HG02973 (cell line): ENCODE measurements at regions not wholly inside any gene's neighbourhood (a gene's known extent, or its start where the extent isn't known, plus 50 kb on each side); places are given as distances from the start of the nearest gene placed in this dataset.

Experiments used
- ATAC-seq: cut with Tn5 transposase; IDR thresholded peaks from one replicate; pipeline ENCODE4 v1.9.1; 2021; ENCODE audit warnings: moderate library complexity; ENCODE audit not compliant: unreplicated experiment

DNA sequence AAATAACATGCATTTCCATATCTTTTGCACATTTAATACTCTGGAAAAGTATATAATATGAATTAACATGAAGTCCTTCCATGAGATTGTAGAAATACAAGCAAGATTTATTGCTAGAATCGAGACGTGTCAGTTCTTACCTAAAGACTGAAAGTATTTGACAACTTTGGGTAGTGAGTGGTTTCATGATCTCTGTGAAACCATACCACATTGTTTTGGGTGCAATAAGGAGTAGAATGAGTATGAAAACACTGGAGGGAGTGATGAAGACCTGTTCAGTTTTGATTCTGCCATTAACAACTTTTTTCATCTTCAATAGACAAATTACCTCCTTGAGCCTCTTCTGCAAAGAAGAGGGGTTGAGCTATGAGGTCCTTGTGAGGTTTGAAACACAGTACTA, 133.7 kb downstream of the NUDT12 start:
- no peak for ATAC-seq

DNA sequence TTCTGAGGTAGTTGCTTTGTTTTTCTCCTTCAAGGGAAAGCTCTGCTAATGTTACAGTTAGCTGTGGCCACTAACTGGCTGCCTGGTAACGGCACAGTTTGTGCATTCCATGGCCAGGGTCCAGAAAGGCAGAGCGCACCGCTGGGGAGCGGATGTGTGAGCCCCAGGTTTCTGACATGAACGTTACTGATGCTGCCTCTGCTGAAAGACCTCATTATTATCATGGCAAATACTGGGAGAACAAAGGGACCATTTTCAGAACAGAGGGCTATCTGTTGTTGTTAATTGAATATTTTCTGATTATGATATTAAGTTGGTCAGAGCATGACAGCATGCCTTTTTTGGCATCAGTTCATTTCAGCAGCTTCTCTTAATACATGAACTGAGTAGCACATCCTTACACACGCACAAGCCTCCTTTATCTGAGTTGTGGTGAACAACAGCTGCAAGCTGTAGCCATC, 134.1 kb downstream of the NUDT12 start:
- no peak for ATAC-seq

DNA sequence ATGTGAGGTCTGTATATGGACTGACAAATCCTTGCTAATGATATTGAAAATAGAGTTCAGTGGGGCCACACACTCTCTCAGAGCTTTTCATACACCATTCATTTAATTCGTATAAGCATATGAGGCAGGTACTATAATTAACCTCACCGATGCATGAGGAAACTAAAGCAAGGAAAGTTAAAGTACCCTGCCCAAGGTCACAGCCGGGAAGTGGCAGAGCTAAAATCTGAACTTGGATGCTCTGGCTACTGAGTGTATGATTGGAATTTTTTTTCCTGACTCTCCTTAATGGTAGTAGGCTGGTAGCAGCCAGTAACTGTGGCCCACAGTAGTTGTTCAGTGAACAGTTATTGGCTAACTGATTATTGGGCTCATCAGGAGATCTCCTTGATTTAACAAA, 135.3 kb downstream of the NUDT12 start:
- no peak for ATAC-seq

DNA sequence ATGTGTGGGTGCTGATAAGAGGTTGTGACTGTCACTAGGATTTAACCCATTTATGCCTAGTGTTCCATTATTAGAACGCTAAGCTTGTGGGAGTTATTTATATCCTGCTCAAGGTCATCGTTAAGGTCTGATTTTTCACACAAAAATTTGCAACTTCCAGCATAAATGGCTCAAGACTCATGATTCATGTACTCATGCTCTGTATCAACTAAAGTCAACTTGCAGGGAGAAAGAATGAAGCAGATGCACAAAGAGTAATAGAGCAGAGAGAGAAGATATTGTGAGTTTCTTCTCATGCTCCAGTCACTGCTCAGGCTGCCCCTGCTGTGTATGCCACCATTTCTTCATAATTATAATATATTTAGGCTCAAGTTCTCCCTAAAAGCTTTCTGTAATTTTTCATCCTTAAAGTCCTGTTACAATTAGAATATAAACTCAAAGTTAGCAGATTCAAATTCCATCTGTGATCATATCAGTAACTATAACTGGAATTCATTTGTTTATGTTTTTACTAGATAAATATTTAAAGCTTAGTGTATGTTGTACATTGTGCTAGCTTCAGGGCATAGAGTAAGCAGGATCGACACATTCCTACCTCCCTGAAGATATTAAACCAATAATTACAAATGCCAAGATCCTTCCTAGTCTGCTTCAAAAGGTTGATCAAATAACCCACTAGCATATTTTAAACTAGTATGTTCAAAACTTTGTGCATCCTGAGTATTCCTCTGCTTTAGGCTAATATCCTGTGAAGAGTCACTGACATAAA, 136.7 kb downstream of the NUDT12 start:
- ATAC-seq: no peak

DNA sequence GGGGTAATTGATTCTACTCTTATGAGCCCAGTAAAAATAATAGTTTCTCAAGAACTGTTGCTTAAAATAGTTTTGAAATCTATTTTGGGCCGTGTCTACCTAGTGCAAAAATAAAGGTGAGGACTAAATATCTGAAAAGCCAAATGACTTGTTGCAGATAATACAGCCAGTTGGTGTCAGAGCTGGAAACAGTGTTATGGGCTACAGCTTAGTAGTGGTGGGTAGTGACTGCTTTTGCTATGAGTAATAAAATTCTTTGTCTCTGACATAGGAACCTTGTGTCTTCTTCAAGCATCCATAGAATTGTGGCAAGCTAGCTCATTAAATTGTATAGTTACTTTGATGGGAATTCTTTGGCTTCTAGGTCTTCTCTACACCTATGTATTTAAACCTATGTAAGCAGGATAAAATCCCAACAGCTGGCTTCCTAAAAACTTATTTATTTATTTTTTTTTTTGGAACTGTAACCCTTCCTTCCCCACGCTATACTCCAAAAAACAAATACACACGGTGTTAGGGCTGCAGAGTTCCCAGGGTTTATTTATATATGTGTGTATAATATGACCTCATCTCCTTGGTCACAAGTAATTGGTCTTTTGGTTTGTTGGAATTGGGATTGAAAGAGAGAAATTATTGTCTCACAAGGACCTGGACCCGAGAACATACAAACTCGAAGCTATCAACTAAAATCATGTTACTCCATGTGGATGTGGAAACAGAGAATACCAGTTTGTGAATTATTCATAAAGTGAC, 138.0 kb downstream of the NUDT12 start:
- ATAC-seq: peak; percentile 69

DNA sequence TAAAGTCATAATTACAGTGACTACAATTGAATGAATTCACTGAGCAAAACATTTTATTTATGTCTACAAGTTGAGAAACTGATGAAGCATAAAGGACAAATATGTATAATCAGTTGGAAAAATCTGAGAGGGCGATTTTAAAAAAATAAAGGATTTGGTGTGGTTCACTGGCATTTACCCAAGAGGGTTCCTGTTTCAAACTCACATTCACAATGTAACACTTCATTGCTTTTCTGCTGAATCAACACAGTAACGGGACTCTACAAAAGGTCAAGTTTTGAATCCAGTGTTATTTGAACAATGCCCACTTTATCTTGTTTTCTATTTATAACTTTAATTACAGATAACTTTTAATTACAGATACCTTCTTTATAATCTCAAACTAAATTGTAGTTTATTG, 138.6 kb downstream of the NUDT12 start:
- no peak for ATAC-seq

DNA sequence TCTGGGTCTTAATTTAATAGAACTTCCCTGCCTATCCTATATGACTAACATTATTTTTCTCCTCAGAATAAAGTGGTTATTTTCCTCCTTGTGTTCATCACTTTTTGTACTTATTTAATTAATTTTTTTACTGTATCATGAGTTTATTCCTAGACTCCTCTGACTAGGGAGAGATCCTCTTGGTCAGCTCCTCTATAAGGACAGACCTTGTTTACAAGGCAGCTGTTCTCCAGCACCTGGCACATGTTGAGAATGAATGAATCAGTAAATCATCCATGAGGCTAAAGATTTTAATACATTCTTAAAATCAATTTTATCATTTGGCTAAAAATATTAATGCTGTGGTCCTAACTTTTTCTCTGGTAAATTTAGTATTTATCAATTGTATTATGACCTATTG, 139.8 kb downstream of the NUDT12 start:
- no peak for ATAC-seq

DNA sequence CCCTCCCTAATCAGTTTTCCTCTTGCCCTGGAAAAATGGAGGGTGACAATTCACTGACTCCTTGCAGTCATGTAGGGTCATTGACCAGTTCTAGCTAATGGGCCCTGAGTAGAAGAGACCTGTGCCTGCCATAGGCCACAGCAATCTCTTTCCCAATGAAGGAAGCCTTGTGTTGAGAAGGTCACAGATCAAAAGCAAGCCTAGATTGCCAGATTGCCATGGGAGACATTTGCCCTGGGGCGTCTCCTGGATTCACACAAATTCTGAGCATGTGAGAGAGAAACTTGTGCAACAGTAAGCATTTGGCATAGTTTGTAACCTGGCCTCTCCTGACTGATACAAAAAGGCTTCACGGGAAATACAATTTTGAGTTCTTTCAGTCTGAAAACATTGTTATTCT, 148.0 kb downstream of the NUDT12 start:
- no peak for ATAC-seq

DNA sequence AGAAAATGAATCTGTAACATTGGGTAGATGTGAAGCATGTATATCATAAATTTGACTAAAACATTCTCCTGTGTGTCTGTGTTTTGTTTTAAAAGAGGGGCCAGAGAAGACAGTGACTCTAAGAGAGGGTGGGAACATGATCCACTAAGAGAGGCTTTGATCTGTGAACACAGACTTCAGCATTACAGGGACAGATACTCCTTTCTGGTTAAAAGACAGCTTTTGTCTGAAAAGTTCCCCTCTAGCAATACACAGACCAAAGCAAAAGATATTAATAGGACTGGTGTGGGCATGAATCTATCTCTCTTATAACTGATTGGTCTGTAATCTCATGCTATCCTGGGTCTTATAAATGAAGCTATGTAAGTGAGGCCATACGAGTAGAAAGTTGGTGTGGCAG, 150.9 kb downstream of the NUDT12 start:
- no peak for ATAC-seq

DNA sequence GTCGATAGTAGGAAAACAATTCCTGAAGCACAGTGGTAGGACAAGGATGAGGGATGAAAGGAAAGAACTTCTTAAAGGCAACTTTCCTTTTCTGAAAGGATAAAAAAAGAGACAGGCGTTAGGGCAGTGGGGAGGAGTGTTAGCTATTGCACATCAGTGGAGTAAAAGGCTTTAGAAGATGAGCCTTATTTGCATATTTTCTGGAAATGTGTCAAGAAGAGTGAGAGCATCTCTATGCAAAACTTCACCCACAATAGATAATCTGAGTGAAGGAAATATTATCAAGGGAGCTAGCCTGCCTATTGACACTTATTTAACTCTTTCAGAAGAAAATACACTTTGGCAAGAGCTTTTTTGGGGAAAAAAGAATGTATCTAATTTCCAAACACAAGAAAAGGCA, 151.6 kb downstream of the MACIR start:
- ATAC-seq: peak; percentile 98

DNA sequence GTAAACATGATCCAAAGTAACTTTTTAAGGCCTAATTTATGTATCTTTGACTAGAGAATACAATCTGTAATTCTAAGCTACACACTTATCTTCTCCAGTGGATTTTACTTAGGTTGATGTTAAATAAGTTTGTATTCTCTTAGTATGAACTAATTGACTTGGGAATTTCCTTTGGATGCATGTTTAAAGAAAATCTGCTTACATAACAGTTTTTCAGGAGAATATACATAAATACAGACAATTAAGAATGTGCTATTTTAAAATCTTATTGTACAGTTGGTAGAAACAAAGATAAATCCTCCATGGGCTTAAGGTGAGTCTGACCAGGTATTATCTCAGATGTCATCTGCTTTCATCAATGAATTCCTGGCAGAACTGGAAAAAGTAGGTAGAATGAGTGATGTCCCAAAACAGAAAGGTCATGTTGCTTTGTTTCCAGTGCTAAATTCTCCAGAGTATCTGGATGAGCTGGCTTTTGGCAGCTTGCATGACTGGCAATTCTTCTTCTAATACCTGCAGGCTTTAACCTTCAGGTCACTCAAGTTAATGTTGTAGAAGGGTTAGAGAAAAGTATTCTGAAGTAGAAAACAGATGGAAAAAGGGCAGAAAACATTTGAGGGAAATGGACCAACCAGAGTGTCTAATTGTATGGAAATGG, 150.6 kb downstream of the MACIR start:
- ATAC-seq: no peak

DNA sequence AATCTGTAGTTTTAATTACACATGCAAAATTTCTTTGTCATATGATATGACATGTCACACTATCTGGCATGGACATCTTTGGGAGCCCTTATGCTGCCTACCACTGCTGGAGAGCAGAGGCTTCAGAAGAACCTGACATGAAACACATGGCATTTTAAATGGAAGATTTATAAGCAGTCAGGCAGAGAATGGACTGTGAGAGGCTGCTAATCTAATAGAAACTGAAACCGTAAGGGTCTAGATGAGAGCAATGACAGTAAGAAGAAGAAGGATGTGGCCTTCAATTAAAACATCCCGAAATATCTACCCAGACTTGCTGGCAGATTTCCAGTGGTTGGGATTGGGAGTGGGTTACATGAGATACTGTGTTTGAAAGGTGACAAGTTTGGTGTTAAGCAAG, 149.8 kb downstream of the MACIR start:
- no peak for ATAC-seq

DNA sequence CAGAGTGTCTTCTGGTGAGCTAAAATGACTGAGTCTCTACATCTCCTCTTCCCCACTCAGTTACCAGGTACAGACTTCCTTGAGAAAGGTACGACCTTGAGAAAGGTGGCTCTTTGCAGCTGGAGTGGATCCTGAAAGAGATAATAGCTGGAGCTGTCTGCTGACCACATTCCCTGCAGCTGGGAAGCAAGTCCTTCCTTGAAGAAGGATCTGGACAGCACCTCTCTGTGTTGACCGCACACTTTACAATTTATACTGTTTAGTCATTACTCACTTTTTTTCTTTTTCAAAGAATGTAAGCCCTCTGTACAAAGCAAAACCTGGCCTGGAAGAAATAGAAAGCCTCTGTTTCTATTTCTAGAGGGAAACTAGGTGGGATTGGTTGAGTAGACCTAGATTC, 148.8 kb downstream of the MACIR start:
- no peak for ATAC-seq

DNA sequence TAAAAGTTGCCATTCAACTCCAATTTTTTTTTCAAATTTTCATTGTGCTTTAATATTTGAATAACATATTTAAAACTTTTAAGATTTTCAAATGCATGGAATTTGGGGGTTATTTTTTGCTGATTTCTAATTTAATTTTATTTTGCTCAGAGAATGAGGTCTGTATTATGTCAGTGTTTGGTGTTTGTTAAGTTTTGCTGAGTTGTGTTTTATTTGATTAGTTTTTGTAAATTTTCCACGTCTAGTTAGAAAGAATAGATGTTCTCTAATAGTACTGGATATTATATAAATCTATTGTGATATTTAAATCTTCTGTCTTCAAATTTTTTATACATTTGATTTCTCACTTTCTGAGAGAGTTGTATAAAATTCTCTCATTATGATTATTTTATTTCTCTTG, 145.9 kb downstream of the MACIR start:
- no peak for ATAC-seq

DNA sequence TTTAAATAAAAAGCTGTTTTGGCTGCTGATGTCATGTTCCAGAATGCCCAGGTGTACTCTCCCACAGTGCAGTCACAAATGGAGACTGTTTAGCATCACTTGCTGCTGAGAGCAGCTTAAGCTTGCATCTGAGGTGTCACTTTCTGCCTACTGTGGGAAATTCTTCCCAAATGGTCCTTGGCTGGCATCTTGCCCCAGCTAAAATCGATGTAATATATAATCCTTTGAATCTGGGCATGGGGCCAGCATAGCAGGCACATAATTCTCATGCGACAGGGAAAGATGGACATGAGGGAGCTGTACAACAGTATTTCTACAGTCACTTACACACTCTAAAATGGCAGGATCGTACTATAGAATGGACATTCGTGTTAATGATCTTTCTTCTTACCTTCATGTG, 144.3 kb downstream of the MACIR start:
- no peak for ATAC-seq

DNA sequence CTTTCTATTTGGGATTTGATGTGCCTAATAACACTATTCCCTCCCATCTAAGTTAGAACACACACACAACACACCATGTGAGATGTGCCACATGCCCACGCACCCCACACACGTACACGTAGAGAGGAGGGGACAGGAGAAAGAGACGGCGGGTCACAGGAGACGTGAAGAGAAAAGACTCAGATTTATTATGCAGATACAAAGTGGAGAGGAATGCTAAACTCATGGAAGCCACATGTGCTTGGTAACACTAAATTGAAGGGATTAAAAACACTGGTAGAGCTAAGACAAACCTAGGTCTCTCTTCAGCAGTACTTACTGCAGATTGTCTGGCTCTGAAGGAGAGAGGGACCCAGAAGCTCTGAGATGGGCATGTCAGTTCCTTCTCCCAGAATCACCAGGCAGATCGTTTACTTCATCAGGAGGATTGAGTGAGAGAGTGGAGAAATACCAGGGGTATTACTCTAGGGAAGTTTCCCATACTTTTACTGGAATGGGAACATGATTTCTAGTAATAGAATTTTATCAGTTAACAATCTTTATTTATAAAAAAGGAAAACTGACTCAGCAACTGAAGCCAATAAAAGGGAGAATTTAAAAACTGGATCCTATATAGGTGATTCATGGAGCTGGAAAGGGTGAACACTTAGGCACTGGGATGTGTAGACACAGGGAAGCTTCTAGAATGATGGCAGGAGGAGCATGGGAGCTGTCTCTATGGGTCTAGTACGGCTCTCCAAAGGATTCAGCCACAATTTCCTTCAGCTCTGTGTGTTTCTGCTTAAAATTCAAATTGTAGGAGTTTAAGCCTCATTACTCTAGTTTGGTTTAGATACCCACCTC, 139.4 kb downstream of the MACIR start:
- no peak for ATAC-seq

DNA sequence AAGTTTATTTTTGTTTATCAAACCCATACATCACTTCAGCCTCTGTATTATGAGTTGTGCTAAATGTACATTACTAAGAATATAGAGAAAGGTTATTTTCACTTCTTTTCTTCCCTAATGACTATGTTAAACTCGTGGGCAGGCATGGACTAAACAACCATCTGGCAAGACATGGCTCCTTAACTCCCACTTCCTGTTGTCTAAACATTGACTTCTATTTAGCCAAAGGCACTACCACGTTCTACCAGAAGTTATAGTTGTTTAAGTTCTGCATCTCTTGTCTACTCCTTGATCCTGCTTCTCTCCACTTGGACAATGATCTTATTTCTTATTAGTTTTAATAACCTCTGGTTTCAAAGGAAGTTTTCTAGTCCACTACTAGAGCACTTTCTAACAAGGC, 136.1 kb downstream of the MACIR start:
- ATAC-seq: no peak

DNA sequence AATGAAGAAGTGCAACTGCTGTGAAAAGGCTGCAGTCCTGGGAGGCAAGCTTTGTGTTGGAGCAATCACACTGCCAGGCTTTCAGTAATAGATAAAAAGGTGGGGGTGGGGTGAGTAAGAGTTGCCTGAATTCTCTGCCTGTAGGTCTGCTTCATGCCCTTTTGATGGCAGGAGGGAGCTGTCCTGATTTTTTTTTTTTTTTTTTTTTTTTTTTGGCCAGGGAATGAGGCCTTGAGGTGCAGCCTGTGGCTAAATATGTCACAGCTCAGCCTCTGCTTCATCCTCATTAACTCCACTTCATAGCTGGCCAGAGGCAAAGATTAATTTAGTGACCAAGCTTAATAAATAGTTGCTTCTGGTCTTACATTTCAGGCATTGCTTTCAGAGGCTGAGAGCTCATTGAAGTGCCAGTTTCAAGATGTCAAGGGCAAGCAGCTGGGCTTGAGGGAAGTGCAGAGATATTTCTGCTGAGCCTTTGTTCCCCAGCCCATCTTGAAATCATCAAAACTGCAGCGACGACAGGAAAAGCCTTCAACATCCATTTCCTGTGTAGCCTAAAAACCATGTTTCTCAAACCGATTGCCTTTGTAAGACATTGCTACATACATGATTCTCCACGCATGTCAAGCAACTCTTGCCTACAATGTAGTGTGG, 134.7 kb downstream of the MACIR start:
- no peak for ATAC-seq

DNA sequence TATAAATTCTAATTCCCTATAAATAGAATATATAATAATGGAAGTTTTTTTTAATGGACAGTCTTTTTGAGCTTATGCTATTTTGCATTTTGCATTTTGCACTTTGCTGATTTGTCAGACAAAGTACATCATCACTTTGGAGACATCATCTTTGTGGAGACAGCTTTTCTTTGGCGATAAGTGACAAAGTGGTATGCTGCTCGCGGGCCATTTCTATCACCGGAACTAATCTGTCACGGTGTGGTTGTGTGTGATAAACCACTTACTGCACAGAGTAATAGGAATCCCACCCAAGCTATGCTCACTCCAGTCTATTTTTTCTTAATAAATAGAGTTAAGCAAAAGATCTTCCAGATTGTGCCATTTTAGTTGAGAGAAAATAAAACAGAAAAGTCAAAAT, 133.1 kb downstream of the MACIR start:
- ATAC-seq: no peak

DNA sequence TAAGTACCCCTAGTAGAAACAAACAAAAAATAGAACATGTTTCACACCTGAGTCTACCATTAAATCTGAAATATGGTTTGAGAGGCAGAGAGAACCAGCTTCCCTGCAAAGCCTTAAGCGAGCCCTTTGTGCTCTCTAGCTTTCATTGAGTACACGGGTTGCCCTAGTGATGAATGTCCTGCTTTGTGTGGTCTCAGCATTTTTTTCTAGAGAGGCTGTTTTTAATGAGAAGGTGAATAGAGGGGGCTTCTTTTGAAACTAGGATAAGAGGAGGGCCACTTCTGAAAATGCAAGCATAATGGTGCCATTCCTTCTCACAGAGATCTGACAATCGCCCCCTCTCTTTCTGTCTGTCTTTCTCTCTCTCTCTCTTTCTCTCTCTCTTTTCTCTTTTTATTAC, 131.3 kb downstream of the MACIR start:
- ATAC-seq: no peak

DNA sequence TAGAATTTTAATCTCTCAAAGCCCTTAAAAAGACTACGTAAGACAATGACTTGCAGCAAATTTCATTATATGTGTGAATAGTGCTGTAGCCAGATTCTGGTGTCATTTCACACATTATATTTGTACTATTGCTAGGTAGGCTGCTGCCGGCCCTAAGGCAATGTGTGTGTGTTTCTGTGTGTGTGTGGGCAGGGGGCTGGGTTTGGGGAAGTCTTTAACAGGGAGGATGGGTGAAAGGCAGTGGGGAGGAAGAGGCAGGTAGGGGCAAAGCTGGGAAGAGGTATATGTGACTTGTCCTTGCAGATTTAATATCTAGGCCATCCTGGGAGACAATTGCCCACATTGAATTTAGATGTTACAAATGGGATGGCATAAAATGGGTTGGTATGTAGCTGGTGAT, 130.8 kb downstream of the MACIR start:
- no peak for ATAC-seq
